Epidermal melanocyte (primary cell): ENCODE measurements at regions not wholly inside any gene's neighbourhood (a gene's known extent, or its start where the extent isn't known, plus 50 kb on each side); places are given as distances from the start of the nearest gene placed in this dataset.
"Not testable (repeated sequence)": the region's sequence is repeated elsewhere in the genome, so short reads cannot be mapped to it uniquely, and the experiment has no call there.

Experiments
- DNase-seq: peaks from one replicate; pipeline ENCODE4 v3.0.0; 2011; ENCODE audit warnings: low spot score; ENCODE audit not compliant: insufficient read length

GRCh38 chr4:127421437-127421836 is 211.3 kb upstream of the INTU start:
- DNase-seq: no peak

GRCh38 chr4:127425202-127425845 is 207.4 kb upstream of the INTU start:
- DNase-seq: no peak

GRCh38 chr4:127425851-127426250 is 206.9 kb upstream of the INTU start:
- no peak for DNase-seq

- no peak for DNase-seq
Observed at GRCh38 chr4:127441571-127441970, 191.2 kb upstream of the INTU start.

- no peak for DNase-seq
Observed at GRCh38 chr4:127445471-127445870, 187.3 kb upstream of the INTU start.

GRCh38 chr4:127446427-127446885 is 186.3 kb upstream of the INTU start:
- DNase-seq: no peak

GRCh38 chr4:127448986-127449385 is 183.8 kb upstream of the INTU start:
- DNase-seq: no peak

- no peak for DNase-seq
Observed at GRCh38 chr4:127449449-127449848, 183.3 kb upstream of the INTU start.

- DNase-seq: no peak
Observed at GRCh38 chr4:127450276-127450675, 182.5 kb upstream of the INTU start.

GRCh38 chr4:127463883-127464282 is 168.9 kb upstream of the INTU start:
- no peak for DNase-seq

- DNase-seq: no peak
Observed at GRCh38 chr4:127469542-127469941, 163.2 kb upstream of the INTU start.

GRCh38 chr4:127469959-127470809 is 162.6 kb upstream of the INTU start:
- no peak for DNase-seq

GRCh38 chr4:127478271-127478670 is 154.5 kb upstream of the INTU start:
- DNase-seq: not testable (repeated sequence)

GRCh38 chr4:127479031-127479622 is 153.6 kb upstream of the INTU start:
- DNase-seq: no peak

- DNase-seq: no peak
Observed at GRCh38 chr4:127482049-127482448, 150.7 kb upstream of the INTU start.

- DNase-seq: no peak
Observed at GRCh38 chr4:127484117-127484516, 148.6 kb upstream of the INTU start.

GRCh38 chr4:127486248-127486647 is 146.5 kb upstream of the INTU start:
- no peak for DNase-seq

GRCh38 chr4:127491571-127491970 is 141.2 kb upstream of the INTU start:
- DNase-seq: no peak

- not testable (repeated sequence) for DNase-seq
Observed at GRCh38 chr4:127496875-127497274, 135.9 kb upstream of the INTU start.

- DNase-seq: no peak
Observed at GRCh38 chr4:127498366-127498765, 134.4 kb upstream of the INTU start.

GRCh38 chr4:127500242-127500641 is 132.5 kb upstream of the INTU start:
- no peak for DNase-seq

- DNase-seq: no peak
Observed at GRCh38 chr4:127501103-127501502, 131.7 kb upstream of the INTU start.
